RPMI8226 (cell line): ENCODE measurements at regions not wholly inside any gene's neighbourhood (a gene's known extent, or its start where the extent isn't known, plus 50 kb on each side); places are given as distances from the start of the nearest gene placed in this dataset.

ENCODE experiments used
- DNase-seq: peaks from one replicate; pipeline ENCODE4 v3.0.0-alpha.2; 2015

DNA sequence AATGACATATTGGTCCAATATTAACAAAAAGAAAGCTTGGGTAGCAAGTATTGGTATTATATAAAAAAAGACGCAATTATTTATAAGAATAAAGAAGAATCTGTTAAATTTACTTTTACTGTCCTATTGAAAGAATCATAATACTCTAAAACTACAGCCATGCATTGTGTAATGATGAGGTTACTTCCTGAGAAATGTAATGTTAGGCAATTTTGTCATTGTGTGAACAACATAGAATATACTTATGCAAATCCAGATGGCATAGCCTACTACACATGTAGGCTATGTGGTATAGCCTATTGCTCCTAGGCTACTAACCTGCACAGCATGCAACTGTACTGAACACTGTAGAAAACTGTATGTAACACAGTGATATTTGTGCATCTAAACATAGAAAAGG, 121.2 kb upstream of the PTGFR start:
- DNase-seq = no peak

GRCh38 chr1:78370356-78370755, 120.4 kb upstream of the PTGFR start:
- no peak for DNase-seq

GRCh38 chr1:78370779-78371482, 119.8 kb upstream of the PTGFR start:
- no peak for DNase-seq

DNA sequence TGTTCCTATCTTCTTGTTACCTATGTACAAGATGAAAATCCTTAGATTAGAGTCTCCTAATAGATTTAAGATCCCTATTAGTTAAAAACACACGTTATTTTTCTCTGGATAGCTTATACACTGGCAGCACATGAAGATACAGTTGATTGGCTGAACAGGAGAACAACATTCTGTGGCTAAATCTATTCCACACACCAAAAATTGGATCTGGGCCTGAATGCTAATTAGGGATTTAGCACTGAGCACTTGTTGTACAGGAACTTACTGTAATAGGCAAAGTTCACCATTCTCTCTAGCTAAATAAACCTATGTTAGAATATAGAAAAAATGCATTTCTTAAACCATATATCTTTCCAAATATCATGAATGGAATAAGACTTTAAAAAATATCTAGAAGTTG, 117.1 kb upstream of the PTGFR start:
- DNase-seq = no peak

DNA sequence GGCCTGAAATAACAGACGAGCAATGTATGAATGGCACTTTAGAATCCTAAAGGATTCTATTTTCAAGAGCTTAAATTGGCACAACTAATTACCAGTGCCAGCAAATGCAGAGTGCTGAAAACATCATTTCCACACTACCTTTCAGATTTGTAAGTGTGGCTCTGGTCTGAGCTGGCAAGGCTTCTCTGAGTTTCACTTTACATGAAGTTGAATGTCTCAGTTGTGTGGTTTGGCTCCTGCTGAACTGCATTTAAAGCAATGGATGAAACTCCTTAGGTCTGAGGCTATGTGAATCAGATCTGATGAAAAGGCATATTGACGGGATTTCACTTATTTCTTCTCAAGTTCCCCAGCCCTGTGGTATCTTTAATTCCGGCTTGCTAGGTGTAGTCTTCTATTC, 114.8 kb upstream of the PTGFR start:
- DNase-seq = peak; percentile 3

- no peak for DNase-seq
Observed at GRCh38 chr1:78377356-78377928, 113.3 kb upstream of the PTGFR start.

- no peak for DNase-seq
Observed at GRCh38 chr1:78383923-78384322, 106.9 kb upstream of the PTGFR start.

DNA sequence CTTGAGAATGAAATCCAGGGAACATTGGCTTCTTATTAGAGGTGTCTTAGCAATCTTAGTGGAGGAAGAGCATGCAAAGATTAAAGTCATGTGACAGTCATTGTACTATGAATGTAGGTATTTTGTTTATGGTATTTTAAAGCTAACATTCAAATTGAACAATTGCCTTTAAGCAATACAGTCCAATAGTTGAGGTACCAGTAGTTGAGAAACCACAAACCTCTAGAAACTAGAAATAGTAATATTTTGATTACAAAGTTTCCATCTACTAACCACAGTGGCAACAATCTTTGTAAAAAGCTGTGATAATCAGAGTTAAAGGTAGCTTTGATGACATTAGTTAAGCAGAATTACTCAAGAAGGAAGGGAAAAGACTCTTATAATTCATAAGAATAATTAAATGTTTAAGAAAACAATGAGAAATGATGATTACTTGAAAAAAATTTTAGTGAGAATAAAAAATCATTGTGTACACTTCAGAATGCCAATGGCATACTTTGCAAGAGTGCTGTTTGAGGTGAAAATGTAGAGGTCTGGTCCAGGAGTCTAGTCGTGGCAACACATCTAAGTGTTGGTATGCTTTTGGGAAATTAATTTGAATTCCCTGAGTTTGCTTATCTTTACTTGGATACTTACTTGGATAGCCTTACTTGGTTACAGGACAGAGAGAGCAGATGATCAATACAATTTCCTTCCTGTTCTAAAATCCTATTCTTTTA, 104.9 kb upstream of the PTGFR start:
- DNase-seq = no peak

GRCh38 chr1:78387201-78387600, 103.6 kb upstream of the PTGFR start:
- no peak for DNase-seq

DNA sequence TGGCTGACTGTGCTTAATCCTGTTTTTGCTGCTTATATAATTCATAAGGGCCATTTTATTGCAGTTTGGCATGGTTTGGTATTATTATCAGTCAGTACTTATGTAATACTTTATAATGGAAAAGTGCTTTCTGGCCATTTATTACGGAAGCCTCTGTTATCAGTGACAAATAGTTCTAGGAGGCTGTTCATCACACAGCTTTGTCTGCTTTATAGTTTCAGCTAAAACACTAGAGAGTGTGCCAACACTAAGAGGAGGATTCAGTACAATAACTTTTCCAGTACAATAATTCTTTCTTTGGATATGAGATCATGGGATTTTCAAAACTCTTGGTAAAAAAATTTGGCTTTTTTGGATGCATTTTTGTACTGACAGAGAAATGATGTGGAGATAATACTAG, 102.9 kb upstream of the PTGFR start:
- DNase-seq = no peak

DNA sequence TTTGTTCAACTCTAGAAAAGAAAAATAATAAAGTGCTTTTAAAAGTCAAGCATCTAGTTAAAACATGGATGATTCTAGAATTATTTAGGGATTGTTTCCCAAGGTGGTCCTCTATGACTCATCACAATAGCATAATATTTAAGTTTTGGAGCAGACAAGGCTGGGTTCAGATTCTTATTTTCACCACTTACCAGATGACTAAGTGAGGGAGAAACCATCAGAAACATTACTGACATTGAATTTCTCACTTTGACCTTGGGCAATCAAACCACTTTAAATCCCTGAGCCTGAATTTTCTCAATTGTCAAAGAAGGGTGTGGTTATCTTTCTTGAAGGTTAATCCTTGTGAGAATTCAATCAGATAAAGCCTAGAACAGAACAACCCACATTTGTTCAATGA, 102.5 kb upstream of the PTGFR start:
- no peak for DNase-seq

DNA sequence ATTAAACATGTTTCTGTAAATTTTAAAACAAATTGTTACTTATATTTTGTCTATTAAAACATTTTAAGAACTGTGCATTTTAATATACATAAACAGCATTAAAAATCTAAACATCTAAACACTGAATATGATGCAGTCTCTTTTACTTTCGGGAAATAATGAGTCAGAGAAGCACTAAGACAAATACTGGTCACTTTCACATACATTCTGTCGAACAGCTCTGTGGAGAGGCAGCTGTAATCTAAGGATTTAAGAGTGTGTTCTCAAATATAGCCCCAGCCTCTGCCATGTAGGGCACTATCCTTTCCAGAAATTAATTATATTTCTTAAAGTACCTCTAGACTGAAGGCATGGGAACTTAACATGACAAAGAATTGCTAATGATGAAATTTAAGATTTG, 89.6 kb upstream of the PTGFR start:
- no peak for DNase-seq

- no peak for DNase-seq
Observed at GRCh38 chr1:78408192-78408591, 82.6 kb upstream of the PTGFR start.

- no peak for DNase-seq
Observed at GRCh38 chr1:78408810-78409209, 82.0 kb upstream of the PTGFR start.

DNA sequence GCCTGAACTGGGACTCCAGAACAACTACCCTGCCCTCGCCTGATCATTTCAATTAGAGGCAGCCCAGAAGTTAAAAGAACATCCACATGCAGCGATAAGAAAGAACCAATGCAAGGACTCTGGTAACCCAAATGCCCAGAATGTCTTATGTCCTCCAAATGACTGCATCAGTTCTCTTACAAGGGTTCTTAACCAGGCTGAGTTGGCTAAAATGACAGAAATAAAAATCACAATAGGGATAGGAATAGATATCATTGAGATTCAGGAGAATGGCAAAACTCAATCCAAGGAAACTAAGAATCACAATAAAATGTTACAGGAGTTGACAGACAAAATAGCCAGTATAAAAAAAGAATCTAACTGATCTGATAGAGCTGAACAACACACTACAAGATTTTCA, 80.1 kb upstream of the PTGFR start:
- no peak for DNase-seq

- no peak for DNase-seq
Observed at GRCh38 chr1:78411707-78412106, 79.1 kb upstream of the PTGFR start.

DNA sequence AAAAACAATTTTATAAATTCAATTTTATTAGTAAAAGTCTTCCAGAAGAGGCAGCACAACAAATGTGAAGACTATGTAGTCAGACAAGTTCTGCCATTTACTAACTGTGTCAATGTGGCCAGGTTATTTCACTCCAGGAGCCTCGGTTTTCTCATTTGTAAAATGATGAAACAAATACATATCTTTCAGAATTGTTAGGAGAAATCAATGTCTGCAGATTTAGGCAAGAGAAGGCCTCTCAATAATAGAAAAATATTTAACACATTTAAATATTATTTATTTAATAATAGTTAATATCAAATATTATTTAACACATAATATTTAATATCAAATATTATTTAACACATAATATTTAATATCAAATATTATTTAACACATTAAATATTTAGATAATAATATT, 75.6 kb upstream of the PTGFR start:
- no peak for DNase-seq

GRCh38 chr1:78419309-78419708, 71.5 kb upstream of the PTGFR start:
- DNase-seq = peak; percentile 8

GRCh38 chr1:78420181-78420580, 70.6 kb upstream of the PTGFR start:
- DNase-seq = no peak

DNA sequence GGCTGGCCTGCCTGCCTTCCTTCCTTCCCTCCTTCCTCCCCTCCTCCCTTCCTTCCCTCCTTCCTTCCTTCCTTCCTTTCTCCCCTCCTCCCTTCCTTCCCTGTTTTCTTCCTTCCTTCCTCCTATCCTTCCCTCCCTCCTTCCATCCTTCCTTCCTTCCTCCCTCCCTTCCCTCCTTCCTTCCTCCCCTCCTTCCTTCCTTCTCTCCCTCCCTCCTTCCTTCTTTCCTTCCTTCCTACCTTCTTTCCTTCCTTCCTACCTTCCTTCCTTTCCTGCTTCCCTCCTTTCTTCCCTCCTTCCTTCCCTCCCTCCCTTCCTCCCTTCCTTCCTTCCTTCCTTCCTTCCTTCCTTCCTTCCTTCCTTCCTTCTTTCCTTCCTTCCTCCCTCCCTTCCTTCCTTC, 70.1 kb upstream of the PTGFR start:
- no peak for DNase-seq

DNA sequence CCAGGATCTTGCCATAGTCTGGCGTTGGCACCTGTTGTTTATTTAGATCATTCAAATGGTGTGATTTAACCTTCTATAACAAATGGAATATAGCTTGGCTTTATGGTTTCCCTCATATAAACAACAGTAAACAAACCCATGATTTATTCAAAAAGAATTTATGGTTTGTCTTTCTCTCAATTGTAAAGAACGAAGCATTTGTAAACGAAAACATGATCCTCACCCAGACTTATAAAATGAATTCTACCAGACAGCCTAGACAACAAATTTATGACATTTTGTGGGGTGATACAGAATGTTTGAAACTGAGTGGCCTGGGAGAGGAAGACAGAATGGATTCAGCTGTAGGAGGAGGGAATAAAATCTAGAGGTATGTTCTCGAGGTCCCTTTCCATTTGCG, 66.1 kb upstream of the PTGFR start:
- no peak for DNase-seq

DNA sequence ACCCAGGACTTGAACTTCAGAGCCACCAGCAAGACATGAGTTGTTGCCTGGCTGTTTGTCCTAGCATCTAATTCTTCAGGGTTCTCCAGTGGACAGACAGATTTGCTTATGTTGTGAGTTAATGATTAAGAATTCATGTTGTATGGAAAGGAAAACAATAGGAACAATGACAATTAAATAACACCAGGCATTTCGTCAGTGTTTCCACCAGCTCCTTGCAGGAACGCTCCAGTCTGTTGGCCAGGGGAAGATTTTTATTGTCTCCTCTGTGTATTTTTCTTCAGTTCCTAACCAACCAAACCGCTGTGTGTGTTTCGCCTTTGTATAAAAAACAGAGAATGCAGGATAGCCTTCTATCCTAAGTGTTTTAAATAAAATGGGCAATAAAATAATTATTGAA, 64.4 kb upstream of the PTGFR start:
- DNase-seq = no peak

- DNase-seq = no peak
Observed at GRCh38 chr1:78427506-78427905, 63.3 kb upstream of the PTGFR start.

DNA sequence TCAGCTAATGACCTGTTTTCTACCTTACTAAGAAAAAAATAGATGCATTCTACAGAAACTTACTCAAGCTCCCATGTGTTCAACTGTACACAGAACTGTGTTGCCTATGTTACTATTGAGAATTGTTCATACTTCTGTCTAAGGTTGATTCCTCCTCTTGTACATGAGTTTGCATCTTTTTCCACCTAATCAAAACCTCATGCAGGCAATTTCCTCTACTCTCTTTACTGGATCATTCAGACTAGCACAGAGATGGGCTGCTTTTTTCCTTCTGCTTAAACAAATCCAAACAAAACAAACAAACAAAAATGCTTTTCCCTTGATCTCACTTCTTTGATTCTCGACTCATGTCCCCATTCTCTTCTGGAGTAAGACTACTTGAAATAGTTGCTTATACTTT, 58.8 kb upstream of the PTGFR start:
- no peak for DNase-seq

GRCh38 chr1:78434351-78434750, 56.4 kb upstream of the PTGFR start:
- no peak for DNase-seq
